NCI-H2227 (cell line): ENCODE measurements at regions not wholly inside any gene's neighbourhood (a gene's known extent, or its start where the extent isn't known, plus 50 kb on each side); places are given as distances from the start of the nearest gene placed in this dataset.

ENCODE experiments used
- DNase-seq: peaks from one replicate; lab custom pipeline; 2025; ENCODE audit not compliant: unreplicated experiment; lab: John Stamatoyannopoulos, UW

GRCh38 chr2:62447411-62447810, 58.6 kb downstream of the TMEM17 start:
- no peak for DNase-seq

GRCh38 chr2:62446491-62446890, 59.5 kb downstream of the TMEM17 start:
- no peak for DNase-seq

GRCh38 chr2:62443886-62444285, 62.1 kb downstream of the TMEM17 start:
- no peak for DNase-seq

- no peak for DNase-seq
These were observed 62.5 kb downstream of the TMEM17 start for GRCh38 chr2:62443471-62443870.

- no peak for DNase-seq
These were observed 64.2 kb downstream of the TMEM17 start for GRCh38 chr2:62441824-62442223.

GRCh38 chr2:62441421-62441820, 64.6 kb downstream of the TMEM17 start:
- no peak for DNase-seq

- no peak for DNase-seq
These were observed 65.6 kb downstream of the TMEM17 start for GRCh38 chr2:62440281-62440946.

- no peak for DNase-seq
These were observed 66.6 kb downstream of the TMEM17 start for GRCh38 chr2:62439425-62439824.

GRCh38 chr2:62437785-62438184, 68.2 kb downstream of the TMEM17 start:
- no peak for DNase-seq

- no peak for DNase-seq
These were observed 70.3 kb downstream of the TMEM17 start for GRCh38 chr2:62435720-62436119.

GRCh38 chr2:62432407-62432806, 73.6 kb downstream of the TMEM17 start:
- no peak for DNase-seq

GRCh38 chr2:62431512-62431911, 74.5 kb downstream of the TMEM17 start:
- DNase-seq: no peak

GRCh38 chr2:62430146-62430545, 75.8 kb downstream of the TMEM17 start:
- no peak for DNase-seq

GRCh38 chr2:62427146-62427545, 78.8 kb downstream of the TMEM17 start:
- DNase-seq: no peak

GRCh38 chr2:62426154-62426912, 79.7 kb downstream of the TMEM17 start:
- no peak for DNase-seq

GRCh38 chr2:62425684-62426083, 80.3 kb downstream of the TMEM17 start:
- DNase-seq: no peak

- no peak for DNase-seq
These were observed 81.1 kb downstream of the TMEM17 start for GRCh38 chr2:62424899-62425298.

GRCh38 chr2:62423883-62424458, 82.0 kb downstream of the TMEM17 start:
- DNase-seq: no peak

- DNase-seq: no peak
These were observed 82.8 kb downstream of the TMEM17 start for GRCh38 chr2:62423235-62423634.

- DNase-seq: no peak
These were observed 90.5 kb downstream of the TMEM17 start for GRCh38 chr2:62415518-62415917.

- no peak for DNase-seq
These were observed 91.0 kb downstream of the TMEM17 start for GRCh38 chr2:62415019-62415431.

GRCh38 chr2:62413116-62413663, 92.8 kb downstream of the TMEM17 start:
- no peak for DNase-seq
